ENCODE measurements at regions not wholly inside any gene's neighbourhood (a gene's known extent, or its start where the extent isn't known, plus 50 kb on each side); places are given as distances from the start of the nearest gene placed in this dataset.

DNA sequence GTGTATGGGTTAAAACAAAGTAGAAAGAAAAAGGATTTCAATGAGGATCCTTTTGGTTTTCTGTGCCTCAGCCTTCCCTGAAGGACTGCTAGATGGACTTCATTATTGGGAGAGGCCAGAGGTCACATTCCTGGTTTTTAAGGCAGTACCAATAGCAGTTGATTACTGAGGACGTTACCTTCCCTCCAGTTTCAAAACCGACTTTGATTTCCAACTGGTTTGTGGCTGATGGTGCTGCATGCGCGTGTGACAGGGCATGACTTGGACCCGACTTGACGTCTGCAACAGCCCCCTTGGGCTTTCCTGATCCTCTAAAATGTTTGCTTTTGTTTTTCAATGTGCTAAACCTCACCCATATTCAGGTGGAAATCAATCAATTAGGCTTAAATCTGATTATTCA lies 314.3 kb upstream of the ARGLU1 start:
- Histone ChIP-seq H3K9me2 (replicated peaks; ENCODE audit: low read depth, low read length) (no peaks in the 10 kb centered on the region), H3K4me3 (ENCODE audit: low read length, poor library complexity, severe bottlenecking) (no peak overlapping the region), H4K20me1 (ENCODE audit: insufficient read depth, low read length, poor library complexity, severe bottlenecking) (no peaks in the 10 kb centered on the region), H3K9me3 (ENCODE audit: insufficient read depth, low read depth, low read length) (no peaks in the 10 kb centered on the region), H3K9ac (ENCODE audit: low read depth, low read length, poor library complexity, severe bottlenecking) (no peak overlapping the region), H3K27me3 (ENCODE audit: insufficient read depth, low read length, poor library complexity, severe bottlenecking) (no peaks in the 10 kb centered on the region), H3K4me2 (ENCODE audit: low read depth, low read length, poor library complexity, severe bottlenecking) (no peak overlapping the region), H3K36me3 (ENCODE audit: insufficient read depth, low read length) (no peaks in the 10 kb centered on the region), H3K4me1 (ENCODE audit: insufficient read depth, low read length, poor library complexity, severe bottlenecking) (no peaks in the 10 kb centered on the region), H3F3A (ENCODE audit: low read depth) (no peaks in the 10 kb centered on the region), H2AFZ (ENCODE audit: low read length) (no peak overlapping the region), H3K79me2 (ENCODE audit: insufficient read depth, low read length) (no peaks in the 10 kb centered on the region)
- TF ChIP-seq, protein P1, sequence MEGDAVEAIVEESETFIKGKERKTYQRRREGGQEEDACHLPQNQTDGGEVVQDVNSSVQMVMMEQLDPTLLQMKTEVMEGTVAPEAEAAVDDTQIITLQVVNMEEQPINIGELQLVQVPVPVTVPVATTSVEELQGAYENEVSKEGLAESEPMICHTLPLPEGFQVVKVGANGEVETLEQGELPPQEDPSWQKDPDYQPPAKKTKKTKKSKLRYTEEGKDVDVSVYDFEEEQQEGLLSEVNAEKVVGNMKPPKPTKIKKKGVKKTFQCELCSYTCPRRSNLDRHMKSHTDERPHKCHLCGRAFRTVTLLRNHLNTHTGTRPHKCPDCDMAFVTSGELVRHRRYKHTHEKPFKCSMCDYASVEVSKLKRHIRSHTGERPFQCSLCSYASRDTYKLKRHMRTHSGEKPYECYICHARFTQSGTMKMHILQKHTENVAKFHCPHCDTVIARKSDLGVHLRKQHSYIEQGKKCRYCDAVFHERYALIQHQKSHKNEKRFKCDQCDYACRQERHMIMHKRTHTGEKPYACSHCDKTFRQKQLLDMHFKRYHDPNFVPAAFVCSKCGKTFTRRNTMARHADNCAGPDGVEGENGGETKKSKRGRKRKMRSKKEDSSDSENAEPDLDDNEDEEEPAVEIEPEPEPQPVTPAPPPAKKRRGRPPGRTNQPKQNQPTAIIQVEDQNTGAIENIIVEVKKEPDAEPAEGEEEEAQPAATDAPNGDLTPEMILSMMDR (conservative IDR thresholded peaks at IDR 0.05; ENCODE audit: low read length): no peak
- no peak for TF ChIP-seq EZH2phosphoT487 (IDR thresholded peaks at IDR 0.05; ENCODE audit: borderline replicate concordance)

DNA sequence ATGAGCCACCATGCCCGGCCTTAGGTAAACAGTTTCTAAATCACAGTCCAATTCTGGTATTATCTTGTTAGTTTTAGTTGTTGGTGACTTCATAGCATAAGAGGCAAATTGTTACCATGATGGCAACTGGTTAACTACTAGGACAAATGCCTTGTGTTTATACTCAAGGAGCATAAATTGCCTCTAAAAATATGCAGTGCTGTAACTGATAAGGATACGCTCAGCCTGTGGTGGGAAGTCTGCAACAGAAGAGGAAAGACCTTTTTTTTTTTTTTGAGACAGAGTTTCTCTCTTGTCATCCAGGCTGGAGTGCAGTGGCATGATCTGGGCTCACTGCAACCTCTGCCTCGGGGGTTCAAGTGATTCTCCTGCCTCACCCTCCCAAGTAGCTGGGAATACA lies 311.9 kb upstream of the ARGLU1 start:
- H3K9me2 ChIP-seq (replicated peaks; ENCODE audit: low read depth, low read length): no peaks in the 10 kb centered on the region
- H2AFZ ChIP-seq (ENCODE audit: low read length): no peak overlapping the region
- no peak overlapping the region for H3K4me3 ChIP-seq (ENCODE audit: low read length, poor library complexity, severe bottlenecking)
- H3K4me2 ChIP-seq (ENCODE audit: low read depth, low read length, poor library complexity, severe bottlenecking): no peak overlapping the region
- no peaks in the 10 kb centered on the region for H3K36me3 ChIP-seq (ENCODE audit: insufficient read depth, low read length)
- TF ChIP-seq, protein P1 (conservative IDR thresholded peaks at IDR 0.05; ENCODE audit: low read length): no peak
- TF ChIP-seq EZH2phosphoT487 (IDR thresholded peaks at IDR 0.05; ENCODE audit: borderline replicate concordance): no peak
- no peaks in the 10 kb centered on the region for H3K79me2 ChIP-seq (ENCODE audit: insufficient read depth, low read length)
- H3K9ac ChIP-seq (ENCODE audit: low read depth, low read length, poor library complexity, severe bottlenecking): no peak overlapping the region
- no peaks in the 10 kb centered on the region for H3F3A ChIP-seq (ENCODE audit: low read depth)
- H4K20me1 ChIP-seq (ENCODE audit: insufficient read depth, low read length, poor library complexity, severe bottlenecking): no peaks in the 10 kb centered on the region
- peaks cover 4% of the 10 kb centered on the region for H3K4me1 ChIP-seq (ENCODE audit: insufficient read depth, low read length, poor library complexity, severe bottlenecking)
- no peaks in the 10 kb centered on the region for H3K9me3 ChIP-seq (ENCODE audit: insufficient read depth, low read depth, low read length)
- no peaks in the 10 kb centered on the region for H3K27me3 ChIP-seq (ENCODE audit: insufficient read depth, low read length, poor library complexity, severe bottlenecking)

DNA sequence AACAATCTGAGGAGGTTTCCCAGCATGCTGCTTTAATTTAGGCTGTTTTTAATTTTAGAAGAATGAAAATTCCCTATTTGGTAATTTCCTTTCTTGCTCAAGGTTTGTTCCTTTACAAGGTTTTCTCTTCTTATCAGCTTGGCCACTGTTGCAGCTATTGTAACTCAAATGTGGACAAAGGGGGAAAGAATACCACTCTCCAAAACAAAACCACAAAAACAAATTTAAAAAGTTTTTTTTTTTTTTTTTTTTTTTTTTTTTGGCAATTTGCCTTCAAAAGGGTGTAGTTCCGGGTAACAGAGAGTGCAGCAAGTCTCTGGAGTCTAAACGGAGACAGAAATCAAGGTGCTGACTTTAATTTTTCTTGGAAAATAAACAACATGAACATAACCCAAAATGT lies 306.4 kb upstream of the ARGLU1 start:
- H3K4me2 ChIP-seq (ENCODE audit: low read depth, low read length, poor library complexity, severe bottlenecking): no peak overlapping the region
- H3K4me3 ChIP-seq (ENCODE audit: low read length, poor library complexity, severe bottlenecking): no peak overlapping the region
- no peaks in the 10 kb centered on the region for H3K27me3 ChIP-seq (ENCODE audit: insufficient read depth, low read length, poor library complexity, severe bottlenecking)
- no peaks in the 10 kb centered on the region for H3K36me3 ChIP-seq (ENCODE audit: insufficient read depth, low read length)
- no peaks in the 10 kb centered on the region for H3K79me2 ChIP-seq (ENCODE audit: insufficient read depth, low read length)
- H2AFZ ChIP-seq (ENCODE audit: low read length): no peak overlapping the region
- no peak overlapping the region for H3K9ac ChIP-seq (ENCODE audit: low read depth, low read length, poor library complexity, severe bottlenecking)
- no peaks in the 10 kb centered on the region for H3K9me2 ChIP-seq (replicated peaks; ENCODE audit: low read depth, low read length)
- peaks cover 4% of the 10 kb centered on the region for H3K4me1 ChIP-seq (ENCODE audit: insufficient read depth, low read length, poor library complexity, severe bottlenecking)
- TF ChIP-seq, protein P1 (conservative IDR thresholded peaks at IDR 0.05; ENCODE audit: low read length): no peak
- TF ChIP-seq EZH2phosphoT487 (IDR thresholded peaks at IDR 0.05; ENCODE audit: borderline replicate concordance): no peak
- H3K9me3 ChIP-seq (ENCODE audit: insufficient read depth, low read depth, low read length): no peaks in the 10 kb centered on the region
- H3F3A ChIP-seq (ENCODE audit: low read depth): no peaks in the 10 kb centered on the region
- no peaks in the 10 kb centered on the region for H4K20me1 ChIP-seq (ENCODE audit: insufficient read depth, low read length, poor library complexity, severe bottlenecking)
